PC-9 (cell line): ENCODE measurements at regions not wholly inside any gene's neighbourhood (a gene's known extent, or its start where the extent isn't known, plus 50 kb on each side); places are given as distances from the start of the nearest gene placed in this dataset.
A peak's percentile ranks its signal among the peaks of the same experiment; 100 is the strongest.

ENCODE experiments used
- BruUV-seq: library from RNA; stranded (reverse); fragments of 400-500 nt; replicated peaks from 2 replicates; lab custom pipeline; 2021; lab: Mats Ljungman, UMichigan
- CTCF ChIA-PET: fragments of 300-600 bp; sonication (Branson Sonifier 250); formaldehyde crosslinking; loops from one replicate; lab custom pipeline; 2022; ENCODE audit warnings: antibody characterized with exemption; lab: Charles Lee
- POLR2A ChIA-PET: fragments of 300-600 bp; sonication (Branson Sonifier 250); formaldehyde crosslinking; loops from one replicate; lab custom pipeline; 2022; ENCODE audit warnings: antibody characterized with exemption; ENCODE audit not compliant: unreplicated experiment; lab: Charles Lee
- DNase-seq, 2 experiments: peaks; one replicate each; pipeline versions ENCODE4 v3.0.0 to v3.0.0-alpha.2; 2015 to 2022; ENCODE audit warnings: mixed read lengths in 1 of 2
- H2AFZ ChIP-seq: fragments of 200-600 bp; sonication (generic); 2 replicates; pipeline ENCODE4 v1.8.1; 2017; ENCODE audit warnings: antibody characterized with exemption
- H3F3A ChIP-seq: fragments of 200-600 bp; sonication (generic); 2 replicates; pipeline ENCODE4 v1.8.1; 2017; ENCODE audit warnings: antibody characterized with exemption, mild to moderate bottlenecking, low read depth; ENCODE audit not compliant: insufficient read depth
- H3K27ac ChIP-seq: fragments of 200-600 bp; sonication (generic); 2 replicates; pipeline ENCODE4 v1.6.1; 2016; ENCODE audit warnings: mixed run types
- H3K27me3 ChIP-seq: fragments of 200-600 bp; sonication (generic); 2 replicates; pipeline ENCODE4 v1.6.1; 2016; ENCODE audit warnings: low read depth, mixed run types; ENCODE audit not compliant: insufficient read depth
- H3K36me3 ChIP-seq: fragments of 200-600 bp; sonication (generic); 2 replicates; pipeline ENCODE4 v1.6.1; 2016; ENCODE audit warnings: low read depth, mixed run types
- H3K4me1 ChIP-seq: fragments of 200-600 bp; sonication (generic); replicated peaks from 2 replicates; pipeline ENCODE4 v1.6.1; 2016; ENCODE audit warnings: mixed run types; ENCODE audit not compliant: insufficient read depth
- H3K4me2 ChIP-seq: fragments of 200-600 bp; sonication (generic); 2 replicates; pipeline ENCODE4 v1.6.1; 2017; ENCODE audit warnings: mixed run types
- H3K4me3 ChIP-seq: fragments of 200-600 bp; sonication (generic); 2 replicates; pipeline ENCODE4 v1.6.1; 2016; ENCODE audit warnings: mixed run types
- H3K79me2 ChIP-seq: fragments of 200-600 bp; sonication (generic); 2 replicates; pipeline ENCODE4 v1.6.1; 2017; ENCODE audit warnings: low read depth, mixed run types
- H3K9me2 ChIP-seq: fragments of 200-600 bp; sonication (generic); 2 replicates; pipeline ENCODE4 v1.8.1; 2017; ENCODE audit warnings: mild to moderate bottlenecking; ENCODE audit not compliant: insufficient read depth
- H3K9me3 ChIP-seq: fragments of 200-600 bp; sonication (generic); 2 replicates; pipeline ENCODE4 v1.8.1; 2016; ENCODE audit warnings: low read depth; ENCODE audit not compliant: insufficient read depth
- H4K20me1 ChIP-seq: fragments of 200-600 bp; sonication (generic); 2 replicates; pipeline ENCODE4 v1.8.1; 2017; ENCODE audit not compliant: insufficient read depth
- EZH2 ChIP-seq: fragments of 200-600 bp; sonication (generic); IDR thresholded peaks from 2 replicates; pipeline ENCODE4 v1.8.0; 2017; ENCODE audit warnings: antibody characterized with exemption, low read depth
- intact Hi-C: fragments of 100-400 bp; cut with micrococcal nuclease; formaldehyde crosslinking; loops from one replicate; pipeline ENCODE4 v1.10.0; 2022; ENCODE audit not compliant: unreplicated experiment
- TF ChIP-seq, protein P1 (sequence below): fragments of 200-600 bp; sonication (generic); conservative IDR thresholded peaks from 2 replicates; pipeline ENCODE4 v1.6.1; 2017; ENCODE audit warnings: mixed run types, antibody characterized with exemption, mild to moderate bottlenecking, moderate library complexity

DNA sequence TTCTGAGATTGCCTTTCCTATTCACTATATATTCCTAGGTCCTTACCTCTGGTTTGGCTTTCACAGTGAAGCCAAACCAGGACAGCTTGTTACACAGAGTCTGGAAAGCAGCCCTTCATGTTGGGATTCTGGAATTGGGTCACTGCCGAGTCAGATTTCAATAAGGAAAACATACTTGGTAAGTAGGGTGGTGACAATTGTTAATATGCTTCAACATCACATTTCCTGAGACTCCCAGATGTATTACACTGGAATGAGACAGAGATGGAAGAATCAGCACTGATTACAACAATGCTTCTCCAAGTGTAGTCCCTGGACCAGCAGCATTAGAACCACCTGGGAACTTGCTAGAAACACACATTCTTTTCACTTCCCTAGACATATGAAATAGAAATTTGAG lies 268.9 kb upstream of the SEMA3C start:
- Histone ChIP-seq H2AFZ (0 out of 2 replicates have a peak overlapping the region, but pooled peaks have one; percentile 41), H3K9me3 (no peaks in the 10 kb centered on the region), H4K20me1 (no peaks in the 10 kb centered on the region), H3K9me2 (no peaks in the 10 kb centered on the region; the same call in 1 of the 2 replicates), H3K4me2 (no peak overlapping the region), H3K79me2 (no peaks in the 10 kb centered on the region), H3K27me3 (no peaks in the 10 kb centered on the region), H3K4me1 (peaks cover 5% of the 10 kb centered on the region; the same call in 1 of the 2 replicates), H3K36me3 (no peaks in the 10 kb centered on the region), H3F3A (no peaks in the 10 kb centered on the region), H3K4me3 (no peak overlapping the region), H3K27ac (no peak overlapping the region)
- no peak for DNase-seq
- ChIA-PET POLR2A (no interaction called here), CTCF (no interaction called here)
- TF ChIP-seq, protein P1, sequence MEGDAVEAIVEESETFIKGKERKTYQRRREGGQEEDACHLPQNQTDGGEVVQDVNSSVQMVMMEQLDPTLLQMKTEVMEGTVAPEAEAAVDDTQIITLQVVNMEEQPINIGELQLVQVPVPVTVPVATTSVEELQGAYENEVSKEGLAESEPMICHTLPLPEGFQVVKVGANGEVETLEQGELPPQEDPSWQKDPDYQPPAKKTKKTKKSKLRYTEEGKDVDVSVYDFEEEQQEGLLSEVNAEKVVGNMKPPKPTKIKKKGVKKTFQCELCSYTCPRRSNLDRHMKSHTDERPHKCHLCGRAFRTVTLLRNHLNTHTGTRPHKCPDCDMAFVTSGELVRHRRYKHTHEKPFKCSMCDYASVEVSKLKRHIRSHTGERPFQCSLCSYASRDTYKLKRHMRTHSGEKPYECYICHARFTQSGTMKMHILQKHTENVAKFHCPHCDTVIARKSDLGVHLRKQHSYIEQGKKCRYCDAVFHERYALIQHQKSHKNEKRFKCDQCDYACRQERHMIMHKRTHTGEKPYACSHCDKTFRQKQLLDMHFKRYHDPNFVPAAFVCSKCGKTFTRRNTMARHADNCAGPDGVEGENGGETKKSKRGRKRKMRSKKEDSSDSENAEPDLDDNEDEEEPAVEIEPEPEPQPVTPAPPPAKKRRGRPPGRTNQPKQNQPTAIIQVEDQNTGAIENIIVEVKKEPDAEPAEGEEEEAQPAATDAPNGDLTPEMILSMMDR = no peak
- TF ChIP-seq EZH2 = no peak
- intact Hi-C loops = no loop called here
- no TSS peak for BruUV-seq

DNA sequence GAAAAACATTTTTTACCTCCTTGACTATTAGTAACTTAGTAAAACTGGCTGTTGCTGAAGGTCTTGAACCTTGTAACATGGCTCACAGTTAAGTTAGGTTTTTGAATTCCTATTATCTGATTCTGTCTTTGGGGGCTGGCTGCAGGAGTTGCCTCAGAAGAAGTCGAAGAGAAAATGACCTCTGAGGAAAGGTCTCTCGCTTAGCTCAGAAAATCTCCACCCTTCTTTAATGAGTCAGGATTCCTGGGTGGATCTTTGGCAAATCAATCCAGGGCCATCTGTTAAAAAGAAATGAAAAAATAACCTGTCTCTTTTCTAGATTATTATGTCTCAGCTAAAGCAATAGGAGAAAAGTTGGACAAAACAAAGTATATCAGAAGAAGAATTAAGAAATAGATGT lies 267.8 kb upstream of the SEMA3C start:
- H4K20me1 ChIP-seq = no peaks in the 10 kb centered on the region
- DNase-seq = no peak
- no peak overlapping the region for H3K27ac ChIP-seq
- ChIA-PET CTCF (no interaction called here), POLR2A (no interaction called here)
- no peaks in the 10 kb centered on the region for H3F3A ChIP-seq
- no peak overlapping the region for H2AFZ ChIP-seq
- no peak overlapping the region for H3K4me2 ChIP-seq
- H3K9me2 ChIP-seq = no peaks in the 10 kb centered on the region; the same call in 1 of the 2 replicates
- H3K27me3 ChIP-seq = no peaks in the 10 kb centered on the region
- no peaks in the 10 kb centered on the region for H3K9me3 ChIP-seq
- TF ChIP-seq, protein P1 = no peak
- H3K4me3 ChIP-seq = no peak overlapping the region
- peaks cover 5% of the 10 kb centered on the region; the same call in 1 of the 2 replicates for H3K4me1 ChIP-seq
- no peaks in the 10 kb centered on the region for H3K36me3 ChIP-seq
- BruUV-seq = no TSS peak
- no peaks in the 10 kb centered on the region for H3K79me2 ChIP-seq
- intact Hi-C loops = no loop called here

DNA sequence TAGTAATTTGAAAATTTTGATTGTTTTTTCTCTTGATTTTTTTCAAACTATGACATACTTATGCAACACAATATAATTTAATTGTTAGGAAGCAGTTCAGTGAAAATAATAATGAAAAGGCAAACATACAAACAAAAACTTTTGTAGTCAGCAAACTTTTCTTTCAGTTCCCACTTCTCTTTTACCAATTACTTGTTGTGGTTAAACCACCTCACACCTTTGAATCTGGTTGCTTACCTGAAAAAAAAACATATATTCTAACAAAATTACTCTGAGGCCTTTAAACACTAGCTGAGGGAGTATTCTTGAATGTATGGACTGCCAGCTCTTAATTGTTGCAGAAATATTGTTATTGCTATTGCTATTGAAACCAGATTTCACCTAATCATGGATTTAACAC lies 266.2 kb upstream of the SEMA3C start:
- H3K27ac ChIP-seq = no peak overlapping the region
- no peaks in the 10 kb centered on the region for H3K79me2 ChIP-seq
- no peaks in the 10 kb centered on the region for H3K4me1 ChIP-seq
- H3K9me2 ChIP-seq = no peaks in the 10 kb centered on the region; the same call in 1 of the 2 replicates
- H3K4me2 ChIP-seq = no peak overlapping the region
- ChIA-PET POLR2A (no interaction called here), CTCF (no interaction called here)
- no peaks in the 10 kb centered on the region for H3K9me3 ChIP-seq
- TF ChIP-seq, protein P1 = no peak
- no peak for TF ChIP-seq EZH2
- no peaks in the 10 kb centered on the region for H3K36me3 ChIP-seq
- H3K4me3 ChIP-seq = no peak overlapping the region
- H2AFZ ChIP-seq = no peak overlapping the region
- no peak for DNase-seq
- H3F3A ChIP-seq = no peaks in the 10 kb centered on the region
- intact Hi-C loops = no loop called here
- no TSS peak for BruUV-seq
- no peaks in the 10 kb centered on the region for H4K20me1 ChIP-seq
- H3K27me3 ChIP-seq = no peaks in the 10 kb centered on the region
